ENCODE measurements at regions not wholly inside any gene's neighbourhood (a gene's known extent, or its start where the extent isn't known, plus 50 kb on each side); places are given as distances from the start of the nearest gene placed in this dataset.

DNA sequence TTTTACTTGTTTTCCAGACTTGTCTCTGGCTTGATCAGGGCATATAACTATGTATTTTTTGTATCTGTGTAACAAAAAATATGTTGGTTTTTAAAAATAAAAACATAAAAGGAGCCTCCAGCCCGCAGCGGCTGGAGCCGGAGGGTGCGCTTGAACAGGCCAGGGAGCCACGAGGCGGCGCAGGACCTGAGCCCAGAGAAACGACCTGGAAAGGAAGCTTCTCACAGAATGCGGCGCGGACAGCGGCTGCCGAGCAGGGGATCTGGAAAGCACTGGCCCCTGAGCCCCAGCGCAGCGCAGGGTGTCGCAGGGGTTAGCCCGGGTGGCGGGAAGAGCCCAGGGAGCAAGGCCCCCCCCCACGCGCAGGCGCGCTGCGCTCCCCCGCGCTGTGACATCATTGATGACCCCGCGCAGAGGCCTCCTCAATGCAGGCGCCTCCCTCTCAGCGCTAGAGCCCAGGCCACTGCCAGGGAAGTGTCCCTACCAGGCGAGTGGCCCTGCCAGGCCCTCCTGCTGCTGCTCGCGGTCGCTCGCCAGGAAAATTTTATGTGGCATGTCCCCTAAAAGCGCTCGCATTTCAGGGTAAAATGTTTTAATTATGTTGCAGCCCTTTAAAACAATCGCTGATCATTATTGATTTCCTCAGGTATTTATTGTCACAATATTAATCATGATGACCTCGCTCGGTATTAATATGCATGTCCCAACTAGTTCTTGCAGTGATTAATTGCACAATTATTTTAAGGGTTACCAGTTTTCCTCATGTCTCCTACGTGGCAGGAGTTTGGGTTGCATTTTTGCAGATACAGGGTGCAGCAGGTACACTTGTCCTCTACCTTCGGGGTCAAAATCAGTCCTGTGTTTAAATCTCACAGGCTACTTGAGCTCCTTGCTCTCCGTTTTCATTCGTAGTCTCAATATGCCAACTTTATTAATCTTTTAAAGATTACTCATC, 134.2 kb downstream of the USP22 start (continued):
- TF ChIP-seq ZBTB11 (tag by site-specific recombination; conservative IDR thresholded peaks at IDR 0.05; ENCODE audit: low read depth) (no peak), ZNF341 (tag by site-specific recombination; IDR thresholded peaks at IDR 0.05; ENCODE audit: low read depth) (peak; percentile 99)
- TF ChIP-seq, protein P1, sequence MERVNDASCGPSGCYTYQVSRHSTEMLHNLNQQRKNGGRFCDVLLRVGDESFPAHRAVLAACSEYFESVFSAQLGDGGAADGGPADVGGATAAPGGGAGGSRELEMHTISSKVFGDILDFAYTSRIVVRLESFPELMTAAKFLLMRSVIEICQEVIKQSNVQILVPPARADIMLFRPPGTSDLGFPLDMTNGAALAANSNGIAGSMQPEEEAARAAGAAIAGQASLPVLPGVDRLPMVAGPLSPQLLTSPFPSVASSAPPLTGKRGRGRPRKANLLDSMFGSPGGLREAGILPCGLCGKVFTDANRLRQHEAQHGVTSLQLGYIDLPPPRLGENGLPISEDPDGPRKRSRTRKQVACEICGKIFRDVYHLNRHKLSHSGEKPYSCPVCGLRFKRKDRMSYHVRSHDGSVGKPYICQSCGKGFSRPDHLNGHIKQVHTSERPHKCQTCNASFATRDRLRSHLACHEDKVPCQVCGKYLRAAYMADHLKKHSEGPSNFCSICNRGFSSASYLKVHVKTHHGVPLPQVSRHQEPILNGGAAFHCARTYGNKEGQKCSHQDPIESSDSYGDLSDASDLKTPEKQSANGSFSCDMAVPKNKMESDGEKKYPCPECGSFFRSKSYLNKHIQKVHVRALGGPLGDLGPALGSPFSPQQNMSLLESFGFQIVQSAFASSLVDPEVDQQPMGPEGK (tag by site-specific recombination; IDR thresholded peaks at IDR 0.05), result peak; percentile 98
- TF ChIP-seq, protein P2, sequence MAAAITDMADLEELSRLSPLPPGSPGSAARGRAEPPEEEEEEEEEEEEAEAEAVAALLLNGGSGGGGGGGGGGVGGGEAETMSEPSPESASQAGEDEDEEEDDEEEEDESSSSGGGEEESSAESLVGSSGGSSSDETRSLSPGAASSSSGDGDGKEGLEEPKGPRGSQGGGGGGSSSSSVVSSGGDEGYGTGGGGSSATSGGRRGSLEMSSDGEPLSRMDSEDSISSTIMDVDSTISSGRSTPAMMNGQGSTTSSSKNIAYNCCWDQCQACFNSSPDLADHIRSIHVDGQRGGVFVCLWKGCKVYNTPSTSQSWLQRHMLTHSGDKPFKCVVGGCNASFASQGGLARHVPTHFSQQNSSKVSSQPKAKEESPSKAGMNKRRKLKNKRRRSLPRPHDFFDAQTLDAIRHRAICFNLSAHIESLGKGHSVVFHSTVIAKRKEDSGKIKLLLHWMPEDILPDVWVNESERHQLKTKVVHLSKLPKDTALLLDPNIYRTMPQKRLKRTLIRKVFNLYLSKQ (tag by site-specific recombination; IDR thresholded peaks at IDR 0.05; ENCODE audit: borderline replicate concordance), result no peak
- TF ChIP-seq, protein P3, sequence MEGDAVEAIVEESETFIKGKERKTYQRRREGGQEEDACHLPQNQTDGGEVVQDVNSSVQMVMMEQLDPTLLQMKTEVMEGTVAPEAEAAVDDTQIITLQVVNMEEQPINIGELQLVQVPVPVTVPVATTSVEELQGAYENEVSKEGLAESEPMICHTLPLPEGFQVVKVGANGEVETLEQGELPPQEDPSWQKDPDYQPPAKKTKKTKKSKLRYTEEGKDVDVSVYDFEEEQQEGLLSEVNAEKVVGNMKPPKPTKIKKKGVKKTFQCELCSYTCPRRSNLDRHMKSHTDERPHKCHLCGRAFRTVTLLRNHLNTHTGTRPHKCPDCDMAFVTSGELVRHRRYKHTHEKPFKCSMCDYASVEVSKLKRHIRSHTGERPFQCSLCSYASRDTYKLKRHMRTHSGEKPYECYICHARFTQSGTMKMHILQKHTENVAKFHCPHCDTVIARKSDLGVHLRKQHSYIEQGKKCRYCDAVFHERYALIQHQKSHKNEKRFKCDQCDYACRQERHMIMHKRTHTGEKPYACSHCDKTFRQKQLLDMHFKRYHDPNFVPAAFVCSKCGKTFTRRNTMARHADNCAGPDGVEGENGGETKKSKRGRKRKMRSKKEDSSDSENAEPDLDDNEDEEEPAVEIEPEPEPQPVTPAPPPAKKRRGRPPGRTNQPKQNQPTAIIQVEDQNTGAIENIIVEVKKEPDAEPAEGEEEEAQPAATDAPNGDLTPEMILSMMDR (tag by site-specific recombination; IDR thresholded peaks at IDR 0.05), result peak; percentile 70

GRCh38 chr17:20914658-20915057, 128.2 kb downstream of the USP22 start:
- Histone ChIP-seq H3K4me3 (ENCODE audit: low read depth, low read length) (no peak overlapping the region), H3K9me3 (ENCODE audit: control insufficient read depth, insufficient read depth, low read depth, low read length) (no peaks in the 10 kb centered on the region), H3K27ac (ENCODE audit: extremely low read depth, low read depth, low read length) (no peak overlapping the region), H3K4me1 (ENCODE audit: control insufficient read depth, insufficient read depth, low read length) (no peaks in the 10 kb centered on the region), H3K36me3 (ENCODE audit: control insufficient read depth in 2 of 2, insufficient read depth in 1 of 2, low read length in 2 of 2) (no peaks in the 10 kb centered on the region)
- ChIA-PET POLR2A (no interaction called here), CTCF (interaction anchor here (0.6 kb wide), 1 partner anchor 1049 kb away, joined by 3 read pairs; no protein-coding TSS in a partner anchor)
- no peak for TF ChIP-seq ZFP41 (tag by site-specific recombination; IDR thresholded peaks at IDR 0.05; ENCODE audit: borderline replicate concordance)
- no peak for TF ChIP-seq ZNF24 (tag by site-specific recombination; IDR thresholded peaks at IDR 0.05)
- no peak for TF ChIP-seq ZNF2 (tag by site-specific recombination; IDR thresholded peaks at IDR 0.05)
- TF ChIP-seq ZNF341 (tag by site-specific recombination; IDR thresholded peaks at IDR 0.05; ENCODE audit: low read depth), result no peak
- TF ChIP-seq KLF8 (tag by site-specific recombination; IDR thresholded peaks at IDR 0.05), result no peak
- TF ChIP-seq ZNF114 (tag by site-specific recombination; IDR thresholded peaks at IDR 0.05), result no peak
- TF ChIP-seq ZBTB11 (tag by site-specific recombination; conservative IDR thresholded peaks at IDR 0.05; ENCODE audit: low read depth), result no peak
- TF ChIP-seq ZNF548 (tag by site-specific recombination; IDR thresholded peaks at IDR 0.05), result no peak
- TF ChIP-seq ZNF433 (tag by site-specific recombination; IDR thresholded peaks at IDR 0.05; ENCODE audit: low read depth), result no peak
- TF ChIP-seq GLIS1 (tag by site-specific recombination; IDR thresholded peaks at IDR 0.05), result no peak
- TF ChIP-seq ZNF629 (tag by site-specific recombination; IDR thresholded peaks at IDR 0.05), result no peak
- TF ChIP-seq ZNF558 (tag by site-specific recombination; IDR thresholded peaks at IDR 0.05), result no peak
- no peak for TF ChIP-seq ZNF391 (tag by site-specific recombination; IDR thresholded peaks at IDR 0.05; ENCODE audit: borderline replicate concordance, low read depth)
- TF ChIP-seq ZIC2 (tag by site-specific recombination; IDR thresholded peaks at IDR 0.05), result no peak

All from HEK293 (cell line).